IMR-90 (cell line): ENCODE measurements at regions not wholly inside any gene's neighbourhood (a gene's known extent, or its start where the extent isn't known, plus 50 kb on each side); places are given as distances from the start of the nearest gene placed in this dataset.

Experiments
- ATAC-seq: fragments of 200-7000 bp; cut with Tn5 transposase; 2 replicates; pipeline ENCODE4 v1.9.1; 2020; ENCODE audit warnings: low read depth, mild to moderate bottlenecking, moderate library complexity
- BruUV-seq: library from RNA; stranded (reverse); fragments of 400-500 nt; replicated peaks from 2 replicates; lab custom pipeline; 2021; lab: Mats Ljungman, UMichigan
- CTCF ChIA-PET: fragments of 300-600 bp; formaldehyde crosslinking; extraction: SDS; loops from one replicate; lab custom pipeline; 2021; ENCODE audit warnings: antibody characterized with exemption; lab: Yijun Ruan, JAX
- POLR2A ChIA-PET: fragments of 300-600 bp; sonication (Branson Sonifier 250); formaldehyde crosslinking; loops from one replicate; lab custom pipeline; 2022; ENCODE audit warnings: antibody characterized with exemption; ENCODE audit not compliant: unreplicated experiment; lab: Charles Lee
- DNase-seq: peaks from one replicate; pipeline ENCODE4 v3.0.0; 2013
- H2AFZ ChIP-seq: replicated peaks from 2 replicates; pipeline ENCODE3; 2013; ENCODE audit warnings: low read length, mild to moderate bottlenecking; ENCODE audit not compliant: poor library complexity
- H2AK5ac ChIP-seq: 2 replicates; pipeline ENCODE4 v1.6.1; 2013; ENCODE audit warnings: low read depth, low read length, inconsistent platforms
- H2AK9ac ChIP-seq: replicated peaks from 2 replicates; pipeline ENCODE3; 2013; ENCODE audit warnings: mild to moderate bottlenecking, low read depth, low read length, moderate library complexity; ENCODE audit not compliant: poor library complexity
- H2BK120ac ChIP-seq: 2 replicates; pipeline ENCODE4 v1.6.1; 2013; ENCODE audit warnings: low read depth, low read length, inconsistent platforms
- H2BK15ac ChIP-seq: 3 replicates; pipeline ENCODE4 v1.6.1; 2013; ENCODE audit warnings: low read depth, low read length, inconsistent platforms
- H2BK20ac ChIP-seq: 2 replicates; pipeline ENCODE4 v1.6.1; 2013; ENCODE audit warnings: low read depth, mild to moderate bottlenecking, inconsistent platforms, low read length, moderate library complexity
- H2BK5ac ChIP-seq: 2 replicates; pipeline ENCODE4 v1.6.1; 2013; ENCODE audit warnings: mild to moderate bottlenecking, low read depth, low read length, inconsistent platforms; ENCODE audit not compliant: poor library complexity, severe bottlenecking
- H3K14ac ChIP-seq: replicated peaks from 2 replicates; pipeline ENCODE4 v1.6.1; 2013; ENCODE audit warnings: low read depth, low read length, inconsistent platforms
- H3K18ac ChIP-seq: 2 replicates; pipeline ENCODE4 v1.6.1; 2013; ENCODE audit warnings: low read depth, low read length, control low read depth
- H3K23ac ChIP-seq: 2 replicates; pipeline ENCODE4 v1.6.1; 2013; ENCODE audit warnings: low read depth, low read length, inconsistent platforms
- H3K27ac ChIP-seq: 2 replicates; pipeline ENCODE4 v1.5.1; 2013; ENCODE audit warnings: mild to moderate bottlenecking, control low read depth, low read length; ENCODE audit not compliant: insufficient read depth
- H3K27me3 ChIP-seq: 2 replicates; pipeline ENCODE4 v1.6.1; 2013; ENCODE audit warnings: low read length; ENCODE audit not compliant: control insufficient read depth, insufficient read depth
- H3K36me3 ChIP-seq: 2 replicates; pipeline ENCODE4 v1.6.1; 2013; ENCODE audit warnings: low read length, mixed read lengths; ENCODE audit not compliant: control insufficient read depth, insufficient read depth
- H3K4ac ChIP-seq: 2 replicates; pipeline ENCODE4 v1.6.1; 2013; ENCODE audit warnings: low read depth, low read length, inconsistent platforms
- H3K4me1 ChIP-seq: 2 replicates; pipeline ENCODE4 v1.6.1; 2013; ENCODE audit warnings: low read length, mixed read lengths; ENCODE audit not compliant: control insufficient read depth, insufficient read depth
- H3K4me2 ChIP-seq: 2 replicates; pipeline ENCODE4 v1.6.1; 2013; ENCODE audit warnings: low read depth, mild to moderate bottlenecking, control low read depth, low read length, moderate library complexity
- H3K4me3 ChIP-seq: 2 replicates; pipeline ENCODE4 v1.5.1; 2013; ENCODE audit warnings: low read depth, mild to moderate bottlenecking, control low read depth, low read length, moderate library complexity; ENCODE audit not compliant: insufficient read depth
- H3K56ac ChIP-seq: 2 replicates; pipeline ENCODE4 v1.6.1; 2013; ENCODE audit warnings: low read length, inconsistent platforms; ENCODE audit not compliant: insufficient read depth; ENCODE audit errors: extremely low read depth
- H3K79me1 ChIP-seq, 2 experiments: 2 replicates each; pipeline ENCODE4 v1.6.1; 2013; ENCODE audit warnings: low read length in 2 of 2, inconsistent platforms in 1 of 2, low read depth in 1 of 2
- H3K9ac ChIP-seq: 2 replicates; pipeline ENCODE4 v1.6.1; 2013; ENCODE audit warnings: low read depth, low read length, control low read depth
- H3K9me1 ChIP-seq: 2 replicates; pipeline ENCODE4 v1.6.1; 2013; ENCODE audit warnings: low read length, inconsistent platforms; ENCODE audit not compliant: insufficient read depth
- H3K9me3 ChIP-seq: 2 replicates; pipeline ENCODE4 v1.6.1; 2013; ENCODE audit warnings: low read length; ENCODE audit not compliant: control insufficient read depth, insufficient read depth
- H4K20me1 ChIP-seq: 2 replicates; pipeline ENCODE4 v1.6.1; 2013; ENCODE audit warnings: low read length, inconsistent platforms; ENCODE audit not compliant: insufficient read depth
- H4K5ac ChIP-seq: 2 replicates; pipeline ENCODE4 v1.6.1; 2013; ENCODE audit warnings: mild to moderate bottlenecking, low read depth, low read length, control low read depth
- H4K8ac ChIP-seq, 2 experiments: 2 replicates each; pipeline ENCODE4 v1.6.1; 2013; ENCODE audit warnings: low read depth in 2 of 2, low read length in 2 of 2, control low read depth in 1 of 2, inconsistent platforms in 1 of 2
- H4K91ac ChIP-seq: 2 replicates; pipeline ENCODE4 v1.6.1; 2013; ENCODE audit warnings: low read depth, low read length, inconsistent platforms; ENCODE audit not compliant: insufficient read depth
- FOS ChIP-seq: fragments of 150-350 bp; IDR thresholded peaks from 2 replicates; pipeline ENCODE4 v1.6.1; 2016; ENCODE audit warnings: low read depth, low read length
- MXI1 ChIP-seq: IDR thresholded peaks from 2 replicates; pipeline ENCODE4 v1.6.1; 2012; ENCODE audit warnings: low read depth, mild to moderate bottlenecking, low read length, moderate library complexity, borderline replicate concordance
- NFE2L2 ChIP-seq: fragments of 150-350 bp; IDR thresholded peaks from 2 replicates; pipeline ENCODE4 v1.6.1; 2016; ENCODE audit warnings: low read depth, mild to moderate bottlenecking, low read length
- POLR2A ChIP-seq: IDR thresholded peaks from 2 replicates; pipeline ENCODE4 v1.6.1; 2012; ENCODE audit warnings: mild to moderate bottlenecking, low read depth, low read length
- RCOR1 ChIP-seq: IDR thresholded peaks from 2 replicates; pipeline ENCODE4 v1.6.1; 2012; ENCODE audit warnings: mild to moderate bottlenecking, low read length, improper control_type of control experiment; ENCODE audit not compliant: insufficient replicate concordance
- RFX5 ChIP-seq: IDR thresholded peaks from 2 replicates; pipeline ENCODE4 v1.8.0; 2012; ENCODE audit warnings: low read depth, mild to moderate bottlenecking, low read length, moderate library complexity
- dilution Hi-C: fragments of 300-500 bp; cut with HindIII; formaldehyde crosslinking; loops from one replicate; pipeline ENCODE4 v1.14.3; 2018; ENCODE audit warnings: low sequenced_read_pairs; ENCODE audit not compliant: unreplicated experiment
- in situ Hi-C: fragments of 300-500 bp; cut with MboI; formaldehyde crosslinking; loops from 3 replicates; pipeline ENCODE4 v1.14.3; 2019; ENCODE audit warnings: low sequenced_read_pairs, inconsistent platforms, mixed read lengths
- intact Hi-C: fragments of 100-400 bp; cut with micrococcal nuclease; formaldehyde crosslinking; loops from 2 replicates; pipeline ENCODE4 v1.10.0; 2022
- TF ChIP-seq, protein P1 (sequence below): fragments of 150-350 bp; IDR thresholded peaks from 2 replicates; pipeline ENCODE4 v1.6.1; 2016; ENCODE audit warnings: low read depth, mild to moderate bottlenecking, low read length, moderate library complexity, borderline replicate concordance

DNA sequence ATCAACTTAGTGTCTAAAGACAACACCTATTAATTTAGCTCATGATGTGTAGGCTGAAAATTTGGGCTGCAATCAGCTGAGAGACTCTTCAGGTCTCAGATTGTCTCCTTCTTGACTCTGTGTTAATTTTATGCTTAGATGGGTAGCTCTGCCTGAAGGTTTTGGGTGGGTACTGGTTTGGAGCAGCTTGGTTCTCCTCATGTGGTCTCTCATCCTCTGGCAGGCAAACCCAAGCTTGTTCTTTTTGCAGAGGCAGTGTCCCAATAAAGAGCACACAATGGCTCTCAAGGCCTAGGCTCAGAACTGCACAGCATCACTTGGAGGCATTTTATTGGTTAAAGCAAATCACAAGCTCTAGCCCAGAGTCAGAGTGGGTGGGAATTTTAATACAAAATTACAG is 280.6 kb downstream of the BTBD3 start:
- dilution Hi-C loops, result no loop called here
- H3K18ac ChIP-seq, result no peak overlapping the region
- in situ Hi-C loops, result no loop called here
- no peak overlapping the region for H3K27ac ChIP-seq
- ATAC-seq (no peak), DNase-seq (no peak)
- no peak overlapping the region for H4K8ac ChIP-seq
- no peaks in the 10 kb centered on the region for H3K36me3 ChIP-seq
- no peaks in the 10 kb centered on the region for H3K4me1 ChIP-seq
- intact Hi-C loops, result no loop called here
- H4K91ac ChIP-seq, result no peak overlapping the region
- no peak overlapping the region for H3K4me3 ChIP-seq
- no peaks in the 10 kb centered on the region; the same call in 1 of the 2 replicates for H3K27me3 ChIP-seq
- H3K9me1 ChIP-seq, result no peaks in the 10 kb centered on the region
- H3K9me3 ChIP-seq, result no peaks in the 10 kb centered on the region
- no peak overlapping the region for H2AFZ ChIP-seq
- H3K4me2 ChIP-seq, result no peak overlapping the region
- H2AK9ac ChIP-seq, result no peak overlapping the region
- H3K14ac ChIP-seq, result no peak overlapping the region
- H2BK5ac ChIP-seq, result no peak overlapping the region
- CTCF ChIA-PET, result no interaction called here
- TF ChIP-seq, protein P1, sequence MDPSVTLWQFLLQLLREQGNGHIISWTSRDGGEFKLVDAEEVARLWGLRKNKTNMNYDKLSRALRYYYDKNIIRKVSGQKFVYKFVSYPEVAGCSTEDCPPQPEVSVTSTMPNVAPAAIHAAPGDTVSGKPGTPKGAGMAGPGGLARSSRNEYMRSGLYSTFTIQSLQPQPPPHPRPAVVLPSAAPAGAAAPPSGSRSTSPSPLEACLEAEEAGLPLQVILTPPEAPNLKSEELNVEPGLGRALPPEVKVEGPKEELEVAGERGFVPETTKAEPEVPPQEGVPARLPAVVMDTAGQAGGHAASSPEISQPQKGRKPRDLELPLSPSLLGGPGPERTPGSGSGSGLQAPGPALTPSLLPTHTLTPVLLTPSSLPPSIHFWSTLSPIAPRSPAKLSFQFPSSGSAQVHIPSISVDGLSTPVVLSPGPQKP, result no peak
- TF ChIP-seq POLR2A, result no peak
- TF ChIP-seq RCOR1, result no peak
- no peak for TF ChIP-seq FOS
- TF ChIP-seq RFX5, result no peak
- TF ChIP-seq MXI1, result no peak
- TF ChIP-seq NFE2L2, result no peak
- H3K23ac ChIP-seq, result no peak overlapping the region
- H3K9ac ChIP-seq, result no peak overlapping the region
- H4K20me1 ChIP-seq, result no peaks in the 10 kb centered on the region
- H4K5ac ChIP-seq, result no peak overlapping the region
- no peak overlapping the region for H2BK15ac ChIP-seq
- no TSS peak for BruUV-seq
- H3K56ac ChIP-seq, result no peak overlapping the region
- no peak overlapping the region for H2BK120ac ChIP-seq
- H3K79me1 ChIP-seq, result no peaks in the 10 kb centered on the region
- H2BK20ac ChIP-seq, result no peak overlapping the region
- H3K4ac ChIP-seq, result no peak overlapping the region
- POLR2A ChIA-PET, result no interaction called here
- H2AK5ac ChIP-seq, result no peak overlapping the region
